B cell (primary cell): ENCODE measurements at regions not wholly inside any gene's neighbourhood (a gene's known extent, or its start where the extent isn't known, plus 50 kb on each side); places are given as distances from the start of the nearest gene placed in this dataset.

Source experiments
- EZH2 ChIP-seq: IDR thresholded peaks from 2 replicates; pipeline ENCODE4 v1.6.1; 2012; ENCODE audit warnings: borderline replicate concordance, low read depth, mild to moderate bottlenecking, moderate library complexity, low read length; ENCODE audit not compliant: insufficient read depth, poor library complexity, severe bottlenecking
- TF ChIP-seq, protein P1 (sequence below): fragments of 200-600 bp; IDR thresholded peaks from one replicate; pipeline ENCODE4 v1.8.0; 2022; ENCODE audit warnings: antibody characterized with exemption, mild to moderate bottlenecking

DNA sequence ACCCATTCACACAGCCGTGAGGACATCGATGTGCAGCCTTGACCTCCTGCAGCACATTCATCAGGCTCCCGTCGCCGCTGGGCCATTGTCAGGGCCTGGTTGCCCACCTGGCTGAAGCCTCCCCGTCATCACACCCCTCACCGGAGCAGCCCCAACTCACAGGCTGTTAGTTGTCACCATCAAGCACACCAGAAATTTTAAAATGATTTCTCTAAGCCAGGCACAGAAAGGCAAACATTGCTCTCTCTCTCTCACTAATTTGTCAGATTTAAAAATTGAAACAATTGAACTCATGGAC, 167.1 kb downstream of the RTP5 start:
- TF ChIP-seq, protein P1, sequence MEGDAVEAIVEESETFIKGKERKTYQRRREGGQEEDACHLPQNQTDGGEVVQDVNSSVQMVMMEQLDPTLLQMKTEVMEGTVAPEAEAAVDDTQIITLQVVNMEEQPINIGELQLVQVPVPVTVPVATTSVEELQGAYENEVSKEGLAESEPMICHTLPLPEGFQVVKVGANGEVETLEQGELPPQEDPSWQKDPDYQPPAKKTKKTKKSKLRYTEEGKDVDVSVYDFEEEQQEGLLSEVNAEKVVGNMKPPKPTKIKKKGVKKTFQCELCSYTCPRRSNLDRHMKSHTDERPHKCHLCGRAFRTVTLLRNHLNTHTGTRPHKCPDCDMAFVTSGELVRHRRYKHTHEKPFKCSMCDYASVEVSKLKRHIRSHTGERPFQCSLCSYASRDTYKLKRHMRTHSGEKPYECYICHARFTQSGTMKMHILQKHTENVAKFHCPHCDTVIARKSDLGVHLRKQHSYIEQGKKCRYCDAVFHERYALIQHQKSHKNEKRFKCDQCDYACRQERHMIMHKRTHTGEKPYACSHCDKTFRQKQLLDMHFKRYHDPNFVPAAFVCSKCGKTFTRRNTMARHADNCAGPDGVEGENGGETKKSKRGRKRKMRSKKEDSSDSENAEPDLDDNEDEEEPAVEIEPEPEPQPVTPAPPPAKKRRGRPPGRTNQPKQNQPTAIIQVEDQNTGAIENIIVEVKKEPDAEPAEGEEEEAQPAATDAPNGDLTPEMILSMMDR: no peak
- TF ChIP-seq EZH2: no peak
